Embryonic facial prominence (tissue), 1 donor: ENCODE measurements at regions not wholly inside any gene's neighbourhood (a gene's known extent, or its start where the extent isn't known, plus 50 kb on each side); places are given as distances from the start of the nearest gene placed in this dataset.

Experiments used
- DNase-seq: peaks from one replicate; pipeline ENCODE4 v3.0.0-alpha.2; 2016; ENCODE audit errors: extremely low spot score

DNA sequence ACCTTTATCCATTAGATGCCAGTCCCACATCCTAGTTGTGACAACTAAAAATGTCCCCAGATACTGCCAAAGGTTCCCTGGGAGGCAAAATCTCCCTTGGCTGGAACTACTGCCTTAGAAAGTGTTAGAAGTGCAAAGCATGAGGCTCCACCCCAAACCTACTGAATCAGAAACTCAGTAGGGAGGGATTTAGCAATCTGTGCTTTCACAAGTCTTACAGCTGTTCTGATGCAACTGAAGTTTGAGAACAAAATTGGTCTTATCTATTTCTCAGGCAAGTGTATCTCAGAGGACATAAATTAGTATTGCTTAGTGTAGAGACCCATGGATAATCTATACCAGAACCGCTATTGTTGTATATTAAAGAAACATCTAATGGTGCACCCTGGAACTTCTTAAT lies 70.2 kb downstream of the CLDN1 start:
- no peak for DNase-seq

- DNase-seq = no peak
These were observed 72.8 kb downstream of the CLDN1 start for GRCh38 chr3:190249414-190249813.

GRCh38 chr3:190242147-190242546 lies 80.1 kb downstream of the CLDN1 start:
- DNase-seq = no peak

DNA sequence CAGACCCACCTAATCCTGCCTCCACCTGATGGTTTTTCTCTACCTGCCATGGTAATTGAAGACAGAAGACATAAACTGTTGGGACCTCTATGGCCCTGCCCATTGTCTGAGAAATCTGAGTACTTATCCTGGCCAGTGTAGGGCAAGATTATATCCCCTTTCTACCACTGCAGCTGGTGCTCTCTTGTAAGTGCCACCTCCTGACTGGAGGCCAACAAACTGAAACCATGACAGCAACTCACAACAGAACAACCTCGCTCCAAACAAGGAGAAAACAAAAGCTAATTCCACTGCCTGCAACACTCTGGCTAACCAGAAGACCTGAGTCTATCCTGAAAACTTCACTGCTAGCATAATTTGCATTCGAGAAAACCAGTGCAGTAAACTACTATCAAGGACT lies 82.9 kb downstream of the CLDN1 start:
- no peak for DNase-seq

- no peak for DNase-seq
These were observed 83.4 kb downstream of the CLDN1 start for GRCh38 chr3:190238871-190239270.

- DNase-seq = no peak
These were observed 87.6 kb downstream of the CLDN1 start for GRCh38 chr3:190234621-190235020.

GRCh38 chr3:190229632-190230424 lies 92.4 kb downstream of the CLDN1 start:
- no peak for DNase-seq

DNA sequence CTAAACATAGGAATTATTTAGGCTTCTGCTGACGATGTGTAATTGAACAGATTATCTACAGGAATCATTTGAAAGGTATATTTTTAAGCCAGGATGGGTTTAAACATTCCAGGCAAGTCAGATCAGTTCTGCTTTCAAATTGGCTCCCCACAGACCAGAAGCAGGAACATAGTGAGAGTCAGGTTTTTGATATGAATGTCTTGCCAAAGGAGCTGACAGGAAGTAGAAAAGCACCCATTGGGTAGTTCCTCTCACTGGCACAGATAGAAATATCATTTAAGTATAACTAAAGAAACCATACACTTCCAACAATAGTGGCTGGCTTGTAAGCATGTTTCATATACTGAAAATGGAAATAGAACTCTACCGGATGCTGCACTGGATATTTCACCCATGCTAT lies 95.2 kb downstream of the CLDN1 start:
- no peak for DNase-seq

- DNase-seq = no peak
These were observed 97.2 kb downstream of the CLDN1 start for GRCh38 chr3:190224863-190225692.

DNA sequence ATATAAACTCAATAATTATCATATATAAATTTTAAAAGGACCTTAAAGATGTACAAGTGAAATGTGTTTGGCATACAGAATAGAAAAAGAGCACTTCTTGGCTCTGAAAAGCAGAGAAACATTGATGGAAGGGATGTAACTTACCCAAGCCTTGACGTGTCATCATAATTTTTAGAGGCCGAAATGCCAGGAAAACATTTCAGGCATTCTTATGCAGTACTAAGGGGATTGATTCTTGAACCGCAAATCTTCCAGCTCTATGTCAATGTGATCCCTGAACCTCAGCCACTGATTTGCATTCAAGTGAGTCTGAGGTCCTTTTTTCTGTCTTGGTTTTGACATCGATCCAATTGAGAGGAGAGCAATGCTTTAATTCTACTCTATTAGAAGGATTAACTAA lies 97.8 kb downstream of the CLDN1 start:
- no peak for DNase-seq

DNA sequence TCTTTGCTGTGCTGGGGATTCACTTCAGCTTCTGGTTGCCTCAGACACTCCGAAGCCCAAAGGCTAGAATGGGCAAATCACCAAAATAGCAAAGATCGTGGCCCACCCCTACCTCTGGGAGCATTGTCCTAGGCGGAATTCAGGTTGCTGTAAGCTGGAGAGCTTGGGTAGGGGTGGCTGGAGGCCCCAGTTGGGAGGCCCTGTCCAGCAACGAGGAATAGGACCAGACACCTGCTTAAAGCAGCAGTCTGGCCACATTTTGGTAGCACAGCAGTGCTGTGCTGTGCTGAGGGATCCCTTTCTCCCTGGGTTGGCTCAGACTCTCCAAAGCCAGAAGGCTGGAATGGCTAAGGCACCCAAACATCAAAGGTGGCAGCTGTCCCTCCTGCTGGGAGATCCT lies 99.3 kb downstream of the CLDN1 start:
- no peak for DNase-seq

- no peak for DNase-seq
These were observed 99.9 kb downstream of the CLDN1 start for GRCh38 chr3:190222360-190222759.

DNA sequence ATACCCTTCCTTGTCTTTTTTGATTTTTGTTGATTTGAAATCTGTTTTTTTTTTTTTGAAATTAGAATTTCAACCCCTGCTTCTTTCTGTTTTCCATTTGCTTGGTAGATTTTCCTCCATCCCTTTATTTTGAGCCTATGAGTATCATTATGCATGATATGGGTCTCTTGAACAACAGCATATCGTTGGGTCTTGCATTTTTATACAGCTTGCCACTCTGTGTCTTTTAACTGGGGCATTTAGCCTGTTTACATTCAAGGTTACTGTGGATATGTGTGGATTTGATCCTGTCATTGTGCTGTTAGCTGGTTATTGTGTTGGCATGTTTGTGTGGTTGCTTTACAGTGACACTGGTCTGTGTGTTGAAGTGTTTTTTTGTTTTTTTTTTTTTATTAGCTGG lies 99.7 kb upstream of the P3H2 start:
- DNase-seq = no peak

- DNase-seq = no peak
These were observed 96.4 kb upstream of the P3H2 start for GRCh38 chr3:190217081-190217480.

DNA sequence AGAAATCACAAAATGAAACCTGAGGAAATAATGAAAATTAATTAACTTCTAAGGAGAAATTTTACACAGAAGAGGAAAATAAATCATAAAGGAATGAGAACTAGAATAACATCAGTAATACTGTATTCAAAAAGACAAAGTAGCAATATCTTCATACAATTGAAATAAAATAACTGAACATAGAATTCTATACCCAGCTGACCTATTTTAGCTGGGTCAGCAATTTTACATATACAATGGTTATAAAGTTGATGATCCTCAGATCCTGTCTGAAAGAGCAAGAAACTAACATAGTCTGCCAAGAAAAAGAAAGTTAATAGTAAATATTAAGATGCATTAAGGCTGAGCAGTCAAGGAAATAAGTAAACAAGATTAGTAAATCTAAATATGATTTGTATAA lies 93.0 kb upstream of the P3H2 start:
- DNase-seq = no peak

DNA sequence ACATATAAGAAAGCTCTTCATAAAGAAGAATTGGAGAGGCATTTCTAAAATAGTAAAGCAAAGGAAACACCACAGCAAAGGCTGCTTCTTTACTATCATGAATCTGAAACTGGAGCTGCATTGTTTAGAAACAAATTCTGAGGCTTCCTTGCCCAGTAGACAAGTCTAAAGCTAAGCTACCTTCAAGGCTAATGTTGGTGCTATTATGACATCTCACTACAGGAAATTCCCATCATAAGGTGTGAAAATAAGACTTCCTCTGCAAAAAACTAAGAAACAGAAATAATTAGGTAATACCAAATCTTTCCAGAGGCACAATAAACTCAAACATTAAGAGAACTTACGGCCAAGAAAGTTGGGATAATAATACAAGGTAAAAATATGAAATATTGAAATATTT lies 89.9 kb upstream of the P3H2 start:
- no peak for DNase-seq

GRCh38 chr3:190209533-190209932 lies 88.8 kb upstream of the P3H2 start:
- DNase-seq = no peak

DNA sequence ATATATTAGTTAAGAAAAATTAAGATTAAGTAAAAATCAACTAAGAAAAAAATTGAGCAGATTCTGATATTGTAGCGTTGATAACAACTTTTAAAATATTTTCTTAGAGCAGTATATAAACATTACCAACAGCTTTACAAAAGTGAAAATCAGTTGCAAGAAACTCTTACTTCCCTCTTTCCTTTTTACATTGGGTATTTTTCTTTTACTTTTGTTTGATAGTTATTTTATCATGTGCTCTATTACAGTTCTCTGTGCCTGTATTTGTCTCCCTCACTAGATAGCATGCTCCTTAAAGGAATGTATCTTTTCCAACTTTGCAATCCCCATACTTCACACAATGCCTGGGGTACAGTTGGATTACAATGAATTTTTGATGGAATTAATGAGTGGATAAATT lies 87.5 kb upstream of the P3H2 start:
- no peak for DNase-seq

GRCh38 chr3:190205739-190206138 lies 85.0 kb upstream of the P3H2 start:
- no peak for DNase-seq

- no peak for DNase-seq
These were observed 83.5 kb upstream of the P3H2 start for GRCh38 chr3:190204200-190204599.

- no peak for DNase-seq
These were observed 76.7 kb upstream of the P3H2 start for GRCh38 chr3:190197346-190197763.

DNA sequence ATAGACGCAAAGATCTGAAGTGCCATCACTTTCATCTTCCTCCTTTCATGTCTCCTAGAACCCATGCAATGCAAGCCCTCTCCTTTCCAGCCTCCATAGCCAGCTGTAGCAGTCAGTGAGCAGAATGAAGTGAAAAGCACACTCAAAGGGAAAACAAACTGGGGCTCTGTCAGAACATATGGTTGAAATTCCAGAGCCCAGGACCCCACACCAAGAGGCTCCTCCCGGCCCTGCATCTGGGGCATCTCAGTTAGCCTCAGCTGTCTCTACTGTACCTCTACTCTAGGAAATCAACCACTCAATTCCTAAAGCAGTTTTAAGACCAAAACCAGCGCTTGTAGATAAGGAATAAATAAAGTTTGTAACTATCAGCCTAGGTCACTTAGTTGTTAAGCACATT lies 73.8 kb upstream of the P3H2 start:
- no peak for DNase-seq

GRCh38 chr3:190193210-190193609 lies 72.5 kb upstream of the P3H2 start:
- DNase-seq = no peak
